Skin epidermis (tissue), 12 donors: ENCODE measurements at regions not wholly inside any gene's neighbourhood (a gene's known extent, or its start where the extent isn't known, plus 50 kb on each side); places are given as distances from the start of the nearest gene placed in this dataset.
"Not testable (repeated sequence)": the region's sequence is repeated elsewhere in the genome, so short reads cannot be mapped to it uniquely, and the experiment has no call there.

Source experiments
- H3K27ac ChIP-seq, 21 experiments: fragments of 200-600 bp; sonication (generic) in 11 of 21; one replicate each; pipeline ENCODE4 v1.5.0; 2020; ENCODE audit warnings: mild to moderate bottlenecking in 3 of 21, inconsistent platforms in 2 of 21, moderate library complexity in 2 of 21
- H3K4me3 ChIP-seq, 7 experiments: fragments of 200-600 bp; sonication (generic) in 2 of 7; one replicate each; pipeline ENCODE4 v1.5.0; 2020; ENCODE audit warnings: inconsistent platforms in 2 of 7, mild to moderate bottlenecking in 2 of 7, moderate library complexity in 1 of 7

GRCh38 chr3:32042867-32043266 lies 61.3 kb downstream of the ZNF860 start:
- not testable (repeated sequence) for H3K27ac ChIP-seq

GRCh38 chr3:32045091-32045915 lies 61.1 kb upstream of the GPD1L start:
- H3K4me3 ChIP-seq = no peak overlapping the region
- H3K27ac ChIP-seq = peak overlapping the region in 14 of 21 experiments; percentile 18 to 71 (median 46)

More at GRCh38 chr3:32042867-32043266, 61.3 kb downstream of the ZNF860 start:
- H3K4me3 ChIP-seq = not testable (repeated sequence)

GRCh38 chr3:32046102-32046501 lies 60.3 kb upstream of the GPD1L start:
- peak overlapping the region in 4 of 21 experiments; percentile 9 to 54 (median 36) for H3K27ac ChIP-seq

GRCh38 chr3:32048487-32049182 lies 57.8 kb upstream of the GPD1L start:
- H3K27ac ChIP-seq = no peak overlapping the region
- H3K4me3 ChIP-seq = no peak overlapping the region

More at GRCh38 chr3:32046102-32046501, 60.3 kb upstream of the GPD1L start:
- no peak overlapping the region for H3K4me3 ChIP-seq

- Histone ChIP-seq H3K4me3 (no peak overlapping the region), H3K27ac (no peak overlapping the region)
Observed at GRCh38 chr3:32049916-32050315, 56.5 kb upstream of the GPD1L start.

- H3K27ac ChIP-seq, H3K4me3 ChIP-seq: not testable (repeated sequence)
Observed at GRCh38 chr3:32052230-32052629, 54.2 kb upstream of the GPD1L start.

- H3K27ac ChIP-seq, H3K4me3 ChIP-seq: not testable (repeated sequence)
Observed at GRCh38 chr3:32052851-32053250, 53.6 kb upstream of the GPD1L start.

GRCh38 chr3:32056559-32057290 lies 49.7 kb upstream of the GPD1L start:
- Histone ChIP-seq H3K4me3 (no peak overlapping the region), H3K27ac (no peak overlapping the region)
